Fibroblast of skin of back (primary cell): ENCODE measurements at regions not wholly inside any gene's neighbourhood (a gene's known extent, or its start where the extent isn't known, plus 50 kb on each side); places are given as distances from the start of the nearest gene placed in this dataset.
A peak's percentile ranks its signal among the peaks of the same experiment; 100 is the strongest.

Experiments
- DNase-seq: peaks from one replicate; pipeline ENCODE4 v3.0.0-alpha.2; 2013

DNA sequence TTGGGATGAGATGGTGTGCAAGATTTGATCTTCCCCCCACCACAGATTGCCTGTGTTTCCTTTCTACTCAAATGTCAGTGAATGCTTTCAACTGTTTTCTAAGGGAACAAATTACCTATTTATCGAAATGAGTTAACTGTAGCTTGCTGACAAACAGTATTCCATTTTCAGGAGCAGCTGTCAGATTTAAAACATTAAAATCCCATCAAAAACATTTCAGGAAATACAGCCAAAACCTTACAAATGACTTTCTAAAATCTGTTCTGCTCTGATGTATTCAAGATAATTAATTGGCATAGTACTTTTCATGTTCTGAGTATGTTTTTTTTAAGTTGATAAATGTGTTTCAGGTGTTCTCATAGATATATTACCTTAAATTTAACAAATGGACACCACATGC lies 158.0 kb upstream of the DMRTA1 start:
- no peak for DNase-seq

DNA sequence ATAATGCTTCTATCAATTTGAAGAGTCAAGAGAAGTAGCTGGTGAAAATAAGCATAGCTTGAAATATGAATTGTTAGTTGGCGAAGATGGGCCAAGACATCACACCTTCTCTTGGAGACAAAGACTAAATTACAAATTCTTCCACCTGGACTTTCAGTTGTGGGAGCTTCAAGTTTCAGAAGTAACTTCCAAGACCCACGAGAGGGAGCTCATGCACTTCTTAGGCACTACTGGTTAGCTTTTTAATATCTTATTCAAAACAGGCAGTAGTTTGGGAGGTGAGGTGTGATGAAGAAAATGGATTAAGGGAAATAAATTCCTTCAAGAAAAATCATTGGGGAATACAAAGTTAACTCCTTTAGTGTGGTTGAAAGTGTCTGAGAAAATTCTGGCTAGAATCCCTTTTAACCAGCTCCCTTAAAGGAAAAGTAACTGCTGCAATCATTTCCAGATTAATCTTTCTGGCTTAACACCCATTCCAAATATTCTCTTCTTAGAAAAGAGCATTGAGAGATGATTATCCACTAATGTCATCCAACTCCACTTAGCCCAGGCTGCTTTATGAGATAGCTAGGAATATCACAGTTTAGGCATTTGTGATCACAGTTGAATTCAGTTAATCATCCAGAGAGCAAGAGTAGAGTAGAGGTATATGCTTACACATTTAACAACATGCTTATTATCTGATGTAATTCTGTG lies 139.5 kb upstream of the DMRTA1 start:
- DNase-seq = peak; percentile 49

DNA sequence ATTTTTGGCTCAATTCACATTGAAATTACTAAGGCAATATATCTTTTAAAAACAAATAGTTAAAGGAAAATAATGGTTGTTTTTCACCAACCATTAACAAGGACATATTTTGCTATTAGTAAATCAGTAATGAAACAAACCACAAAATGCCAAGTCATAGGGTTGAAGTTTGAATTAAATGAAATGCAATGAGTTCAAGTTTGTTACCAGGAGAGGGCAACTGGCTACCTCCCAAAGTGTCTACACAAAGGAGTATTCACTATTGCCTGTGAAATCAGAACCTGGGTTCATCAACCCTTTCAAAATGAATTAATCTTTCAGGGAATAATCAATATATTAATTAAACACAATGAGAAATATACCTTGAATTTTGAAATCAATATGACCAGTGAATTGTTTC lies 138.4 kb upstream of the DMRTA1 start:
- DNase-seq = no peak

DNA sequence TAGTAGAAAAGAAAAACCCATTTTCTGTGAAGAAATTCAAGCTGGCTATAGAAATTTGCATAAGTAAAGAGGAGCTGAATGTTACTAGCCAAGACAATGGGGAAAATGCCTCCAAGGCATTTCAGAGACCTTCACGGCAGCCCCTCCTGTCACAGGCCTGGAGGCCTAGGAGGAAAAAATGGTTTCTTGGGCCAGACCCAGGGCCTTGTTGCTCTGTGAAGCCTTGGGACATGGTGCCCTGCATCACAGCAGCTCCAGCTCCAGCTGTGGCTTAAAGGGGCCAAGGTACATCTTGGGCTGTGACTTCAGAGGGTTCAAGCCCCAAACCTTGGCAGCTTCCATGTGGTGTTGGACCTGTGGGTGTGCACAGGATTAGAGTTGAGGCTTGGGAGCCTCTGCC lies 130.0 kb upstream of the DMRTA1 start:
- DNase-seq = no peak

DNA sequence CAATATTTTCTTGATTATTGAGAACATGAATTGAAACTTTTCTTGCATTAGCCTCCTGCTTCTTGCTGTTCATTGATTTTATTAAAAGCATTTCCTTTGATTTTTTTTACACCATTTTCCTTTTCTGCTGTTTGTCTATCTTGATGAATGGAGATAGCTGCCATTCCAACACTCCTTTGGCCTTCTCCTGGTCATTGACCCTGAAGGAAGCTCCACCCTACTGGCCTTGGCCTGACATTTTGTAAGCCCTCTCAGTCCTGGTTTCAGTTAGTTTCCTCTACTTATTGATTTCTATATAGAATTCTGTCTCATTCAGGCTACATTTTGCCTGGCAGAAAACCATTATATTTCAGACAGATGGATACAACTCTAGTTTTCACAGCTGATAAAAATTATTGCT lies 115.1 kb upstream of the DMRTA1 start:
- DNase-seq = no peak

DNA sequence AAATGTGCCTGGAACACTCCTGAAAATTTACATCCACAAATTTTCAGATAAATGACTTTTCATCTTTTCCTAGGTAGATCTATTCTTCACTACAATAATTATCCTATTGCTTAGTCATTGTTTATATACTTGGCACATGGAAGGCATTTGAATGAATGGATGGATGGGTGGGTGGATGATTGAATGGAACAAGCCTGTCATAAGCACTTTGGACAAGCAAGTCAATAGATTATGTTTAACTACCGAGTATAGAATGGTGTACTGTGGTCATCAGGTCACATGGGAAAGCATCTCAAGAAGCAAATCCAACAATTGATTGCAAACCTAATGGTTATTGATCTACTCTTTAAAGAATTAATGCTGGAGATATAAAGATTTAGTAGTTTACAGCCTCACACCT lies 114.4 kb upstream of the DMRTA1 start:
- DNase-seq = no peak

DNA sequence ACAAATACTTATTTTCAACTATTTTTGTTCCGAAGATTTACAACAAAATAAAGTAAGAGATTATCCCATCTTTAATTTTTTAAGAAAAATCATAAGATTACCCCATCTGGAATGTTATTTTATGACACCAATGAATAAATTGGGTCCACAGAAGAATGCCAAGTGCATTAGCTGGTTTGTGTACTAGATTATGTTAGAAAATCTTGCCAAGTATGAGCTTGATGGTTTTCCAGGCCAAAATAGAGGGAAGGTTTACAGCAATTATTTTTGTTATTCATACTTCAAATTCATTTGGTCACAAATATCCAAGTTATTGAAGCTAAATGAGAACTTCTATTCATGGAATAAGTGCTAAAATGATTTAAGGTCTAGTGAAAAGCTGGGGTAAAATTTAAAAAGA lies 109.4 kb upstream of the DMRTA1 start:
- no peak for DNase-seq

DNA sequence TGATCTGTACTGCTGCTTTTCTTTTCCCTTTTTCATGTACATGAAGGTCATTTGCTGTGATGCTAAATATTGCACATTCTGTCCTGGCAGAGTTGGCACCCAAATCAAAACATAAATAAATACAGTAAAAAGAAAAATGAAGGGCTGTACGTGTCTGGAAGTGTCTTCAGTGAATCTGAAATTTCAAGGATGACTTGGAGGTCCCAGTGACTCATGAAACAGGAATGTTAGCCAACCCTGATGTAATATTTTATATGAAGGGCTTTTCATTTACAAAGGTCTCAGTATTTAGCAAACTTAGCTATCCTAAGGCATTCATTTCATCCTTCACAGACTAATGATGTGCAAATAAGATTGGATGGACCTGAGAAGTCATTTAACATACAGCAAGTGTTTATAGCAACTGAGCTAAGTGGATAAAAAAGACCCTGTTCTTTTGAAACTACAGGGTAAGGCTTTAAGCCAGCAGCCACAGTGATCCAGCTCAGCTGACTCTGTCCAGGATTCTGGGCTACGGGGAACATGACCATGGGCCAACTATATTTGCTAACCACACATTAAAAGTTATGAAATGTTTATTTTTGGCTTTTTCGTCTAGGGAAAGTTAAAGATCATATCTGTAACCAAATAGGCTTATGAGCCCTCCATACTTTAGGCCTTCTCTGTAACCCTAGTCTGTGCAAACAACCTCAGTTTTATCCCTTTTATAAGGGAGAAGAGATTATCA lies 104.0 kb upstream of the DMRTA1 start:
- DNase-seq = peak; percentile 62

DNA sequence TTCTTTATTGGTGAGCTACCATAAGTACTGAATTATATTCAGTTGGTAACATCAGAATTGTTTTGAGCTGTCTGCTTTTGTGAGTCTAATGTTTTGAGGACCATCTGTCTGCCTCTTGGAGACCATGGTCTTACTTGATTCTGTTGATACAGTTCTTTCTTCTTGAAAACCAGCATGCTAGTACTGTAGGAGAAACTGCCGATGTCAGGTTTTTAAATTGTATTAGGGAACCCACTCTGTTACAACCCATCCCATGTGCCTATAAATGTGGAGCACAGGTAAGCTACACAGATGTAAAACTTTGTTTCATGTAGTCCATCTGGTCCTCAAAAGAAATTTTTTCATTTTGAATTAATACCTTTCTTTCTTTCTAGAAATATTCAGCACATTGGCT lies 103.4 kb upstream of the DMRTA1 start:
- no peak for DNase-seq

DNA sequence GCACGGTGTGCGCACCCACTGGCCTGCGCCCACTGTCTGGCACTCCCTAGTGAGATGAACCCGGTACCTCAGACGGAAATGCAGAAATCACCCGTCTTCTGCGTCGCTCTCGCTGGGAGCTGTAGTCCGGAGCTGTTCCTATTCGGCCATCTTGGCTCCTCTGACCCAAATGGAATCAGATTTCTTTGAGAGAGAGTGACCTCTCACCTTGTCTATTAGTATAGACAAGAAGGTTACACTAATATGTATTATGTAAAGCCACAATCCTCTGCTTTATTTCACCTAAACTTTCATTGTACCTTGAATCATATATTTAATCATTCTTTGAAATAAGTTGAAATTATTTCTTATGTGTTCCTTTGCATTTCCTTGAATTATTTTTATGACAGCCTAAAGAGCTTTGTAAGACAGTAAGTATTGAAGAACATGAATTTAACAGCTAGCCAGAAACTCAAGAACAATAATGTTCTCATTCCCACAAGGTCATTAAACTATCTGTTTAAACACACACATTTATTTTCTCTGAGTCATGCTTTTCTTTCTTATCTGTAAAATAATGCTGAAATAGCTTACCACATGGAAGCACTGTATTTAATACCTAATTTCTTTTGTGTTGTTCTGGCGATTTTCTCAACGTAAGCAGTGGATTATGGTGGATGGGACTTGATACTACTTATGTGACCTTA lies 91.8 kb upstream of the DMRTA1 start:
- no peak for DNase-seq

DNA sequence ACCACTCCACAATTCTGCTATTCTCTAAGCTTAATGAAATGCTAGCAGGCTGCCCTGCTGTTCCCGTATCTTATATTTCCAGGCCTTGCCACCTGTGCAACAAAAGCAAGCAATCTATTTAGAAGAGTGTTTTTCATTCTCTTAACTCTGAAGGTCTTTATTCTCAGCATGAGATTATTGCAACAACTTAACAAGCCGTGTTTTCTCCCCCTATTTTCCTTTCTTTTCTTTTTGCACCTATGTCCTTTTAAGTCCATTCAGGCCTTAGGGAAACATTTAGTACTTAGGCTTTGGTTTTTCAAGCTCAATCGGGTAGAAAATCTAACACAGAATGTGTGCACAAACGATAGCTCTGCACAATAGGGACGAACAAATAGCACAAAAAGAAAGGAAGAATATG lies 89.6 kb upstream of the DMRTA1 start:
- DNase-seq = no peak

DNA sequence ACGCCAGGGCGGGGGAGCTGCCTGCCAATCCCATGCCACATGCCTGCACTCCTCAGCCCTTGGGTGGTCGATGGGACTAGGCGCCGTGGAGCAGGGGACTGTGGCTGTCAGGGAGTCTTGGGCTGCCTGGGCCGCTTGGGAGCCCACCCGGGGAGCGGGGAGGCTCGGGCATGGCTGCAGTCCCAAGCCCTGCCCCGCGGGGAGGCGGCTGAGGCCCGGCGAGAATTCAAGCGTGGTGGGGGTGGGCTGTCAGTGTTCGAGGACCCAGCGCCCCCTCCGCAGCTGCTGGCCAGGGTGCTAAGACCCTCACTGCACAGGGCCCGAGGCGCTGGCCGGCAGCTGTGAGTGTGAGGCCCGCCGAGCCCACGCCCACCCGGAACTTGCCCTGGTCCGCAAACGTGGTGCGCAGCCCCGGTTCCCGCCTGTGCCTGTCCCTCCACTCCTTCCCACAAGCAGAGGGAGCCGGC lies 83.2 kb upstream of the DMRTA1 start:
- no peak for DNase-seq

DNA sequence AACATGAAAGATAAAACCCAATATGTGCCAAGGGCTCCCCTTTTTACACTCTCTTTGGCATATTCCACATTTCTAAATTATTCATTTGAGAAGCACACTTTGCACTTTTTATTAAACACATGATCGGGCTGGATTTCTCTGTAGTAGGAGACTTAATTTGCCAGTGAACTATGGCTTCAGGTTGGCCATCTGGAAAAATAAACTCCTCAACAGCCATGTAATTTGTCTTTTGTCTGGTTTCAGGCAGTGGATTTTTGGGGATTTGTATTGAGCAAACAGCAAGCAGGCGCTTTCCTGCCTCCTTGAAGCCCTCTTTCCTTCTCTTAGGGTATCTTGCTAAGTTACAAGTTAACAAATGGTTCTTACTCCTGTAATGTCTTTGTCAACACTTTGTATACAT lies 73.0 kb upstream of the DMRTA1 start:
- DNase-seq = no peak

DNA sequence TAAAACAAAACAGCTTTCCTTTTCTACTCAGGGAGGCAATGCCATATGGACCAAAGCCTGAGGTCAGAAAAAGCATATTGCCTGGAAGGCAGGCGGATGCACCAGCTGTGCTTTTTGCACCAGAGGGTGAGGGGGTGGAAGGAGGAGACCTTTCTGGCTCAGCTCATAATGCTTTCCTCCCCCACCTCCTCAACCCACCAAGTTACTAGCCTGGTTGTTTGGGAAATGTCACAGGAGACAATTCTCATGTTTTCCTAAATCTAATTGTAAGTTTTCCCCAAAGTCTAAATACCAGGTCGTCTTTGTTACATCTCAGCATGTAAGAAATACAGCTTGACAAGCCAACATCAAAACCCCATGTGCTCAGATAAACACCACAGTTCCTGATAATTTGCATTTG lies 72.6 kb upstream of the DMRTA1 start:
- DNase-seq = no peak

DNA sequence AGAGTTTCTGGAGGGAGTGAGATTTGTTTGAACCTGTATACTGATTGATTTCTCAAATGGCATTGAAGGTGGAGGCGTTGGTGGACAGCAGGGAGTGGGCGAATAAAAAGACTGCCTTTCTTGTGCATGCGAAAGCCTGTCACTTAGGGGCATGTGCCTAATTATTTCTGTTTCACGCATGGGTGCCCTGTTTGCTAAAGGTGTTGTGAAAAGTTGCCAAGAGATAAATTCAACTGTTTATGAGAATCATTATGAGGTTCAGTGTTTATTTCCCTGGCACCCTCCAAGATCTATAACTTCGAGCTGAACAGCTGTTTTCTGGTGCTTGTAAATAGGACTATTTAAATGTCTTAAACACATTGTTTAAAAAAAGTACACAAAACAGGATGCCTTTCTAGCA lies 67.4 kb upstream of the DMRTA1 start:
- DNase-seq = no peak

DNA sequence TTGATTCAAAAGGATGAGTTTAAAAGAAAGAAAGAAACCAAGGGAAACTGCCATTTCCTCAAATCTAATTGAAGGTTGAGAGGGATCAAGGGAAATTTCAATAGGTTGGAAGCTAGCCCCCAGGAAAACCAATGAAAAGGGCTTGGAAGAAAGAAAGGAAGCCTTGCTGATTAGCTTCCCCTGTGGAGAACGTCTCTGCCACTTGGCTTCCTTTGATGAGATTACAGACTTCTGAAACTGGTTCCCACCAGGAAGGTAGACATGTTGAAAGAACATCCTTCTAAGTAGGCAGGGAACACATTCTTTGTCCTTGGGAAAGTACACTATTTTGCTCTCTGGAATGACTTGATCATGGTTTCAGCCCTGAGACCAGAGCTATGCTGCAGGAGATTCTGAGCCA lies 65.5 kb upstream of the DMRTA1 start:
- no peak for DNase-seq

DNA sequence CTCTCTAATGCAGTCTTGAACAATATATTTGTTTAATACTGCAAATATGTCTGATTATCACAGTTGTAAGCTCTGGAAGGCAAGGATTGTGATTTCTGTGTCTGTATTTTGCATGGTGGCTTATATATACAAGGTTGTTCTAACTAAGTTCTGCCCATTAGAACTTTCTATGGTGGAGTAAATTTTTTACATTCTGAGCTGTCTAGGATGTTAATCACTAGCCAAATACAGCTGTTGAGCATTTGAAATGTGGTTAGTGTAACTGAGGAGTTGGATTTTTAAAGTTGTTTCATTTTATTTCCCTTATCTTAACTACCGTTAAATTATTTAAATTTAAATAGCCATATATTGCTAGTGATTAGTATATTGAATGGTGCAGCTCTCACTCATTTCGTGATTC lies 64.3 kb upstream of the DMRTA1 start:
- no peak for DNase-seq

DNA sequence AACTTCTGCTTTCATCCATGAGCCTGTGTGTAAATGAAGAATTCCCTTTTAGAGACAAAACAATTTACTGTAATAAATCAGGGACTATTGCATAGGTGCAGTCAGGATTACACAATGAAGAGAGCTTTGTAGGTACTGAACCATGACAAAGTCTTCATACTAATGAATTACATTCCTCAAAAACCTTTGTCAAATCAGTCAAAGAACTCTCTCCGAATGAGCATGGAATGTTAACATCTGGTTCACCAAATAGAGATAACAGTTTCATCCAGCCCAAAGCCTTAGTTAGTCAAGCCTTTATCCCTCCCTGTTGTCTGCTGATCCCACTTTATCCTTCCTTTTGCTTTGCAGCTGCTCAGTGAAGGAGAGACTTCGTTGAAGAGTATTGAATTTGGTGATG lies 62.9 kb upstream of the DMRTA1 start:
- no peak for DNase-seq

DNA sequence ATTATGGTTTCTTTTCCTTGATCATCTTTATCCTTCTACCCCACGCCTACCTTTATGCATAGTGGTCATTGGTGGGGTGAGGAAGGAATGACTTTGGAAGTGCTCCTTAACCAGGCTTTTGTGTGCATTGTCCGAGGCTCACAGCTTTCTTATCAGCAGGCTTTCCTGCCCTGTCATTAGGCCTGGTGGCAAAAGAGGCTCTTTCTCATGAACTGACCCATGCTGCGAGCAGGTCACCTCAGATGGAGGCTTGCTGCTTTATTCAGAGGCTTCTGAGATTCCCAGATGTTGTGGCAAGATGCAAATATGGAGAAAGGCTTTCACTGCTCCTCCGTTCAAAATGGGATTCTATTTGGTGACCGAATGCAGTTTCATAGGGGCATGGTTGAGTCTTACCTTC lies 57.4 kb upstream of the DMRTA1 start:
- no peak for DNase-seq

DNA sequence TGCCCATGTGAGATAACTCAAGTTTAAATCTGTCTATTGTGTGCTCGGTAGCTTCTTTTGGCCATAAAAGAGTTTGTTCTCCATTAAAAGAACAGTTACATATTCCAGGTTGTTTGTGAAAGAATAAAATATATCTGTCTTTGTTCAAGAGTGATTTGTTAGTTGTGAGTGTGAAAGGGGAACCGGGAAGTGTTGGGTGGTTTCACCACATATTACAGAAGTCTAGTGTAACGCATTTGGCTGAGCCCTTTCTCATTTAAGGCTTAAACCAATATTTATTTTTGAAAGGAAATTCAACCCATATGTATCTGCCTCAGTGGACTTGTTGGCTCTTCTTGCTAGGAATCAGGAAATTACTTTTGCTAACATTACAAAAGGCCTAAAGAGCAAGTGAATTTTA lies 54.1 kb upstream of the DMRTA1 start:
- no peak for DNase-seq

DNA sequence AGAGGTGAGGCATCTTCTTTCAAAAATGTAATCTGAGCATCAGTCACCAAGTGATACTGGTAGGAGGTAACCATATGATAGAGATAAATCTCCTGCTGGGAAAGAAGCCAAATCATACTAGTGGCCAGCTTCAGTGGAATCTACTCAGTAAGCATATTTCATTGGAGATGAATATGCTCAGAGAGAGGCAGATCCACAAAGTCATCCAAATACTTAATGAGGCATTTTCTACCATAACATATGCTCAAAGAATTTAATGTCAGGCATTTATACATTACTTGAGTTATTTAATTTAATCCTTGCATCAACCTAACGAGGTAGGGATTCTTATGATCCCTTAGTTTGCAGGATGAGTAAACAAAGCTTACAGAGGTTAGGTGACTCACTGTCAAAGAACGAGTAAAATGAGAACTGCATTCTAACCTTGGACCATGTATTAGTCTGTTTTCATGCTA lies 50.9 kb upstream of the DMRTA1 start:
- DNase-seq = no peak
